G401.6 (cell line): ENCODE measurements at regions not wholly inside any gene's neighbourhood (a gene's known extent, or its start where the extent isn't known, plus 50 kb on each side); places are given as distances from the start of the nearest gene placed in this dataset.

Experiments
- FAIRE-seq: peaks from 2 replicates; lab custom pipeline; 2012; peaks lifted over from hg19 to GRCh38; lab: Jason Lieb, UNC

GRCh38 chr2:15765686-15766302, 174.1 kb downstream of the DDX1 start:
- no peak for FAIRE-seq

GRCh38 chr2:15766303-15766861, 174.0 kb upstream of the MYCN start:
- no peak for FAIRE-seq

- FAIRE-seq = no peak
These were observed 173.3 kb upstream of the MYCN start for GRCh38 chr2:15766911-15767597.

DNA sequence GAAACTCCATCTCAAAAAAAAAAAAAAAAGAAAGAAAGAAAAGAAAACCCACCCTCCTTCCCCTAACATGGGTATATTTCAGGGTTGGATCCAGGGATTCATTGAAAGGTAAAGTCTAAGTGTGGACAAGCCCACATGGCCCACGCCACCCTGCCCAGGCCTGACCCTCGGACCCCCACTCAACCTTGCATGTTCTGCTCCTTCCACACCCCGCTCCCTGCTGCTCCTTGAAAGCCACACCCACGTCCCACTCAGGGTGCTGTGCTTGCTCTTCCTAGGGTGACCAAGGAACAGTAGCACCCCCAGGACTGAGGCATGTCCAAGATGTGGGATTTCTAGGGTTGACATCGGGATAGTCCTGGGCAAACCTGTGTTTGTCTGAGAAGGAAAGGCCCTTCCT, 172.7 kb upstream of the MYCN start:
- no peak for FAIRE-seq

DNA sequence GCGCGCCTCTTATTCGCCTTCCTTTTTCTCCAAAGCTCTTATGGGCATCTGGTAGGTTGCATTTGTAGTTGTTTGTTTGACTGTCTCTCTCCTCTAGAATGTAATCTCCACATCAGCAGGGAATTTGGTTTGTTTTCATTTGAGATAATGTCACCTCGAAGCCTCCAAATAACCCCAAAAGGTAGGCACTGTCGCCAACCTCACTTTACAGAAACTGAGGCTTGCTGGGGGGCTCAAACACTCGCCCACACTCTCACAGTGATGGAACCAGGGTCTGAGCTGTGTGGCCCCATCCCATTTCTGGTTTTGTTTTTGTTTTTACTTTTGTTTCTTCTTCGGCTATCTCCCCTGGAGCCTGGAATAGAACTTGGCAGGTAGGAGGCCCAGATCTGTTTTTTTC, 172.2 kb upstream of the MYCN start:
- no peak for FAIRE-seq

DNA sequence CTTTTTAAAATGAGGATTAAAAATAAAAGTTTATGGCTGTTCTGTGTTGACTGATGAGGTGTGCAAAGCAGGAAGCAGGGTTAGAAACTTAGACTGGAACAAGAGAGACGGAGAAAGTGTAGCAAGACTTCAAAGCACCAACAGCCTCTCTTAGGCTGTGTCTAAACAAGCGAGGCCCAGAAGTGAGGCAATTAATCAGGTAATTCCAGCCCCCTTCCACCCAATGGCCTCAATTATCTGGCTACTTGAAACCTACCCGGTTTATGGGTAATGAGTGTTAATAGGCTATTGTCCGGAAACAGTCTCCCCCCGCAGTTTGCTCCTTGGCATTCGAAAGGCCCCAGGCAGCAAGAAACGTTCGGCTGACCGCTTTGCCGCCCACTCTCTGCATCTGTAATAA, 171.7 kb upstream of the MYCN start:
- FAIRE-seq = no peak

GRCh38 chr2:15769235-15769634, 171.1 kb upstream of the MYCN start:
- FAIRE-seq = no peak

- FAIRE-seq = no peak
These were observed 170.4 kb upstream of the MYCN start for GRCh38 chr2:15769676-15770547.

DNA sequence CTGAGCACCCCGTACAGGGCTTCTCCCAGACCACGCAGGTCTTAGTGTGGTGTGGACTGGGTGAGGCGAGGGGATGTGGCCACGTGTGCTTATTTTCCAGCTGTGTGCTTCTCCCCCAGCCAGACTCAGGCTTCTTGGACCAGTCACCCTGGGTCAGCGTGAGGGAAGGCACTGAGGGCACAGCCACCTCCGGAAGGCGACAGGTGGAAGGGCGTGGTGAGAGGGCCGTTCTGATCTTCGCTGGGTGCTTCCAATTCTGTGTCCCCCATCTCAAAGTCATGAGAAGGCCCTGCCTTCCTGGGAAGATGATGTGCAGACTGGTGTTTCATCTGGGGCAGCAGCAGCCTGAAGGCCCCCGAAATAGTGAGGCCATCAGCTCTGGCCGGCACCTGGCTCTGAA, 169.7 kb upstream of the MYCN start:
- no peak for FAIRE-seq

DNA sequence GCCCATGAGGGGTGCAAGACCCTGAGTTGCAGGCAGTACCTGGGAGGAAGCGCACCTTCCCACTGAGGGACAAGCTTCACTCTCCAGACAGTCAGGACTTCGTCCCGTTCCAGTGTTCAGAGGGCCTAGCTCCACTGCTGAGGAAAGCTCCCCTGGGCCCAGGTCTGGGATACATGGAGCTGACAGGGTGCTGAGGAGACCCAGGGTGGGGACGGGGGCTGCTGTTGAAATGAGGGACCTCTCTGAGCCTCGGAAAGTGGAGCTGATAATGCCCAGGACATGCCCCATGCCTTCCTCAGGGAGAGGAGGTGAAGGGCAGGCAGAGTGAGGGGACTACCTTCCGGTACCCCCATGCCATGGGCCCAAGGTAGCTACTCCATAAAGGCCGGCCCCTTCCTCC, 169.2 kb upstream of the MYCN start:
- FAIRE-seq = no peak

DNA sequence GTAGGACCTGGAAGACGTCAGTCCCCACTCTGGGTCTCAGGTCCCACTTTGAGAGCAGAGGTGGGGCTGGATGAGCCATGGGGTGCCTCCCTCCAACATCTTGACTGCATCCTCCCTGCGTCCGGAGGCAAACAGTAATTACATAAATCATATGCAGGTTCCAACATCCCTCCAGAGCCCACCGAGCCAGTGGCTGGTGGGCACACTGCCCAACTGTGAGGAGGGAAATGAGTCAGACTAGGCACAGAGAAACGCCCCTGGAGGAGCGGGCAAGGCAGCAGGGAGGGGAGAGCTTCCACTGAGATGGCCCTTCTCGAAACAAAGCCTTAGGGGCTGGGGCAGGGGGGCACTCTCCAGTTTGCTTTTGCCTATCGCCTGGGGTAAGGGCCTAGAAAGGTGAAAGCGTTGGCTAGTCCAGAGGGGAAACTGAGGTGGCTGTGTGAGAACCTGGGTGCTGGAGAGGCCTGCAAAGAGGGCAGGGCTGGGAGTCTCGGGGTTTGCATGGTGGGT, 168.2 kb upstream of the MYCN start:
- no peak for FAIRE-seq

DNA sequence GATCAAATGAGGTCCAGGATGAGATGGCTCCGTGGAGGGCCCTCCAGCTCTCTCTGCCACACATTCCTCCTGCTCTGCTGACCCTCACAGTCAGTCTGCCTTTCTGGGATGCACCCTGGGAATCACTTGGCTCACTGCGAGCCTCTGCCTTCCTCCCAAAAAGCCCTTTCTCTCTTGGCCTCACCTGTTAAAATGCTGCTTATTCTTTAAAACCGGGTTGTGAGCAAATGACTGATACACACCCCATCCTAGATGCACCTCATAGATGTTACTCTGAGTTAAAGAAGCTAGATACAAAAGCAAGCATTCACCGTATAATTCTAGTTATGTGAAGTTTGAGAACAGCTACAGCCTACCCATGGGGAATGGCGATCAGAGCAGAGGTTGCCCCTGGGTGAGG, 167.7 kb upstream of the MYCN start:
- FAIRE-seq = no peak

DNA sequence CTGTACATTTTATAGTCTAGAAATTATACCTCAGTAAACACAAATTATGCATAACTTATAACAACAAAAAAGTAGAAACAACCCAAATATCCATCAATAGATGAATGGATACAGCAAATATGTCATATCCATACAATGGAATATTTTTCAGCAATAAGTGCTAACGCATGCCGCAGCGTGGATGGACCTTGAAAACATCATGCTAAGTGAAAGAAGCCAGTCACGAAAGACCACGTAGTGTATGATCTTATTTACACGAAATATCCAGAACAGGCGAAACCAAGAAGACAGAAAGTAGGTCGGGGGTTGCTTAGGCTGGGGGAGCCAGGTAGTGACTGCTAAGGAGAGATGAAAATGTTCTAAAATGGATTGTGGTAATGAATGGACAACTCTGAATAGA, 167.1 kb upstream of the MYCN start:
- FAIRE-seq = no peak

GRCh38 chr2:15773846-15774245, 166.5 kb upstream of the MYCN start:
- FAIRE-seq = no peak

- no peak for FAIRE-seq
These were observed 164.4 kb upstream of the MYCN start for GRCh38 chr2:15775753-15776628.

- no peak for FAIRE-seq
These were observed 163.8 kb upstream of the MYCN start for GRCh38 chr2:15776629-15776919.

GRCh38 chr2:15776992-15777702, 163.2 kb upstream of the MYCN start:
- no peak for FAIRE-seq

- FAIRE-seq = no peak
These were observed 162.5 kb upstream of the MYCN start for GRCh38 chr2:15777795-15778371.

DNA sequence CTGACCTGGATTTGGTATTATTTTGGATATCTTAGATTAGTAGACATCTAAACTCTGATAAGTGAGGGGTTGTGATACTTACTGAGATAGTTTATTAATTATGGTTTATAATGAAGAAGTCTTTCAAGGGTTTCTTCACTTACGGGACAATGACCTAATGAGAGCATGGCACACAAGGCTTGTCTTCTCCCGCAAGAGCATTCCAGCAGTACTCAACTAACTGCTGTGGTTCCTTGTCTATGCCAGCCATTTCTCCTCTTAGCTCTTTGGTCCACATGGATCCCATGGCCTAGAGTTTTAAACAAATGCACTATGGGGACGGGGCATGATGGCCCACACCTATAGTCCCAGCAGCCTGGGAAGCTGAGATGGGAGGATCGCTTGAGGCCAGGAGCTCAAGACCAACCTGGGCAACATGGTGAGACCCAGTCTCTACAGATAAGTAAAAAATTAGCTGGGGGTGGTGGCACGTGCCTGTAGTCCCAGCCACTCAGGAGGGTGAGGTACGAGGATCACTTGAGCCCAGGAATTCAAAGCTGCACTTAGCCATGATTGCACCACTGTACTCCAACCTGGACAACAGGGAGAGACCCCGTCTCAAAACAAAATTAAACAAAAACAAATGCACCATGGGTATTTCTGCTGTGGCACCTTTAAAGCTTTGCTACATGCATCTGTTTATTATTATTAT, 161.7 kb upstream of the MYCN start:
- no peak for FAIRE-seq

DNA sequence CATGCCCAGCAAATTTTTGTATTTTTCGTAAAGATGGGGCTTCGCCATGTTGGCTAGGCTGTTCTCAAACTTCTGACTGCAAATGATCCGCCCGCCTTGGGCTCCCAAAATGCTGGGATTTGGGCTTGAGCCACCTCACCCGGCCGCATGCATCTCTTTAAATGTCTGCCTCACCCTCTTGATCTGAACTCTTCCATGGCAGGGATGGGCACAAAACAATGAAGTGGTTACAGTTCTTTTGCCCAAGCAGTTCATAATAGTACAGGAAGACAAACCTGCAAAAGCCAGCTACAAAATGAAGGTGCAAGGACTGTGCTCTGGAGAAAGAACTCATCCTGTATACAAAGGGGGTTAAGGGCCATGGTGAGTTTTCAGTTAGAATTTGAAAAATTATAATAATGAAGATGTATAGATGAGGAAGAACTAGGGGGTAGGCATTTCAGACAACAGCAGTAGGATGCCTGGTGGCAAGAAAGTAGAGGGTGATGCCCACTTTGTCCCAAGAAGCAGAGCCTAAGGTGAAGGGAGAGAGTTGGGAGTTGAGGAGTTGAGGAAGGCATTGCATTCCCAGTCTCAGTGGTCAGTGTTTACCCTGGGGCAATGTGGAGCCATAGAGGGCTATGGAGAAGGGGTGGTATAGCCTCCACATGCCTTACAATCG, 160.8 kb upstream of the MYCN start:
- no peak for FAIRE-seq
